Thyroid gland (tissue), 4 donors: ENCODE measurements at regions not wholly inside any gene's neighbourhood (a gene's known extent, or its start where the extent isn't known, plus 50 kb on each side); places are given as distances from the start of the nearest gene placed in this dataset.

ENCODE experiments used
- POLR2A ChIP-seq, 2 donors: fragments of 450-650 bp; IDR thresholded peaks; one replicate each; pipeline ENCODE4 v1.6.1; 2017; ENCODE audit warnings: antibody characterized with exemption in 2 of 2, mild to moderate bottlenecking in 2 of 2, moderate library complexity in 1 of 2
- TF ChIP-seq, protein P1 (sequence below), 6 experiments: fragments of 200-600 bp in 3 of 6; fragments of 450-650 bp in 3 of 6; sonication (generic) in 3 of 6; IDR thresholded peaks; one replicate each; pipeline ENCODE4 v1.5.1; 2016 to 2019; ENCODE audit warnings: antibody characterized with exemption in 6 of 6, mild to moderate bottlenecking in 2 of 6, inconsistent platforms in 1 of 6, moderate library complexity in 1 of 6

DNA sequence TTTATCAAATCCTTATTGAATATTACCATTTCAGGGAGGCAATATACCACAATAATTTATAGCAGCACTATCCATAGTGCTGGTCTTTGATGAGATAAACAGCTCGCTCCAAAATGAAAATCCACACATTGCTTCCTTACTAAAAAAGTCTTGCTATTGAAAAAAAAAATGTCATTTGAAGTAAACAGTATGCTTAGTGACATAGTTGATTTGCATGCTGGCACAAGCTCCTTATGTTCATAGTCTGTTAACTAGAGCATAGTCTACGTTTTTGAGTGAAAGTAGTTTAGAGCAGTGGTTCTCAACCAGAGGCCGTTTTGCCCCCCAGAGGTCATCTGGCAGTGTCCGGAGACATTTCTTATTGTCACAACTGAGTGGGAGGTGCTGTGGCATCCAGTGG is 249.4 kb upstream of the PDZRN3 start:
- TF ChIP-seq, protein P1, sequence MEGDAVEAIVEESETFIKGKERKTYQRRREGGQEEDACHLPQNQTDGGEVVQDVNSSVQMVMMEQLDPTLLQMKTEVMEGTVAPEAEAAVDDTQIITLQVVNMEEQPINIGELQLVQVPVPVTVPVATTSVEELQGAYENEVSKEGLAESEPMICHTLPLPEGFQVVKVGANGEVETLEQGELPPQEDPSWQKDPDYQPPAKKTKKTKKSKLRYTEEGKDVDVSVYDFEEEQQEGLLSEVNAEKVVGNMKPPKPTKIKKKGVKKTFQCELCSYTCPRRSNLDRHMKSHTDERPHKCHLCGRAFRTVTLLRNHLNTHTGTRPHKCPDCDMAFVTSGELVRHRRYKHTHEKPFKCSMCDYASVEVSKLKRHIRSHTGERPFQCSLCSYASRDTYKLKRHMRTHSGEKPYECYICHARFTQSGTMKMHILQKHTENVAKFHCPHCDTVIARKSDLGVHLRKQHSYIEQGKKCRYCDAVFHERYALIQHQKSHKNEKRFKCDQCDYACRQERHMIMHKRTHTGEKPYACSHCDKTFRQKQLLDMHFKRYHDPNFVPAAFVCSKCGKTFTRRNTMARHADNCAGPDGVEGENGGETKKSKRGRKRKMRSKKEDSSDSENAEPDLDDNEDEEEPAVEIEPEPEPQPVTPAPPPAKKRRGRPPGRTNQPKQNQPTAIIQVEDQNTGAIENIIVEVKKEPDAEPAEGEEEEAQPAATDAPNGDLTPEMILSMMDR (IDR thresholded peaks at IDR 0.05) = no peak
- TF ChIP-seq POLR2A (IDR thresholded peaks at IDR 0.05) = no peak
